ENCODE measurements at regions not wholly inside any gene's neighbourhood (a gene's known extent, or its start where the extent isn't known, plus 50 kb on each side); places are given as distances from the start of the nearest gene placed in this dataset.

GRCh38 chr15:61480863-61481262 lies 251.8 kb upstream of the RORA start:
- TF ChIP-seq CTCF (IDR thresholded peaks at IDR 0.05) = no peak

GRCh38 chr15:61480295-61480694 lies 251.2 kb upstream of the RORA start:
- TF ChIP-seq CTCF (IDR thresholded peaks at IDR 0.05) = no peak

GRCh38 chr15:61479613-61480012 lies 250.5 kb upstream of the RORA start:
- no peak for TF ChIP-seq CTCF (IDR thresholded peaks at IDR 0.05)

- TF ChIP-seq CTCF (IDR thresholded peaks at IDR 0.05) = no peak
Measured at GRCh38 chr15:61476741-61477140, 247.6 kb upstream of the RORA start.

GRCh38 chr15:61474796-61475195 lies 245.7 kb upstream of the RORA start:
- TF ChIP-seq CTCF (IDR thresholded peaks at IDR 0.05) = no peak

- TF ChIP-seq CTCF (IDR thresholded peaks at IDR 0.05) = no peak
Measured at GRCh38 chr15:61467823-61468222, 238.7 kb upstream of the RORA start.

GRCh38 chr15:61459785-61460707 lies 230.9 kb upstream of the RORA start:
- no peak for TF ChIP-seq CTCF (IDR thresholded peaks at IDR 0.05)

Data from LNCAP (cell line).